ENCODE measurements at regions not wholly inside any gene's neighbourhood (a gene's known extent, or its start where the extent isn't known, plus 50 kb on each side); places are given as distances from the start of the nearest gene placed in this dataset.

DNA sequence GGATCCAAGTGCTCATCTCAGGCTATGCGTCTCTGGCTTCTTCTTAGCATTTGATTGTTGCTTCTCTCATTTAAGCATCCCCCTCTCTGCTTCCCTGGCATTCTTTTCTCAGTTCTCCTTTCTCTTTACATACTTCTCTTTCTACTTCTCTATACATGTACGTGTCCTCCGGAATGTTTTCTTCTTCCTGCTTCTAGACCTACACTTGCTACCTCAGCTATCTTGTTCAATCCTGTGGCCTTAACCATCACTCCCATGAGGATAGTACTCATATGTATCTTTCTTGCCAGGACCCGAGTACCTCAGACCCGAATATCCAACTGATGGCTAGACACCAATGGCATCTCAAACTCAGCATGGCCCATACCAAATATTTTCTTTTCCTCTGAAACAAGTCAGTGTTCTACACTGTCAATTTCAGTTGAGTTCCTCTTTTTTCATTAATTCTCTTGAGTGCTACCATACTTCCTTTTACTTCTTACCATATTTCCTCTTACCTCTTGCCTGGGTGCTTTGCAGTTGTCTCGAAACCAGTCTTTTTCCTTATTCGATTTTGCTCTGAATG is 115.1 kb upstream of the SLC38A2 start:
- no peaks in the 10 kb centered on the region for H3K27me3 ChIP-seq (ENCODE audit: control insufficient read depth, extremely low read depth, insufficient read depth, low read length)
- FAIRE-seq (no peak), DNase-seq (ENCODE audit: low read depth, low spot score) (no peak)
- dilution Hi-C loops (cut with MboI; ENCODE audit: extremely low pct_ligation_motif_present, low sequenced_read_pairs): no loop called here
- H3K27ac ChIP-seq (ENCODE audit: control insufficient read depth, insufficient read depth, low read length): no peak overlapping the region
- H4K20me1 ChIP-seq (ENCODE audit: control insufficient read depth, extremely low read depth, insufficient read depth, low read length): no peaks in the 10 kb centered on the region
- no peaks in the 10 kb centered on the region for H3K36me3 ChIP-seq (ENCODE audit: control insufficient read depth in 2 of 2, extremely low read depth in 1 of 2, insufficient read depth in 2 of 2, low read length in 2 of 2)
- no peak overlapping the region for H3K4me2 ChIP-seq (ENCODE audit: control insufficient read depth, extremely low read depth, insufficient read depth, low read depth, low read length)
- no peak overlapping the region for H3K4me3 ChIP-seq (ENCODE audit: control insufficient read depth in 2 of 3, extremely low read depth in 1 of 3, insufficient read depth in 2 of 3, low read depth in 1 of 3, low read length in 3 of 3)
- H3K79me2 ChIP-seq (ENCODE audit: control insufficient read depth, insufficient read depth, low read length): no peaks in the 10 kb centered on the region
- H3K4me1 ChIP-seq (ENCODE audit: control insufficient read depth, extremely low read depth, insufficient read depth, low read length): peaks cover 29% of the 10 kb centered on the region
- H3K9me1 ChIP-seq (ENCODE audit: control insufficient read depth, extremely low read depth, insufficient read depth, low read length): no peaks in the 10 kb centered on the region
- TF ChIP-seq EZH2 (IDR thresholded peaks at IDR 0.05; ENCODE audit: low read length): no peak
- TF ChIP-seq, protein P1, sequence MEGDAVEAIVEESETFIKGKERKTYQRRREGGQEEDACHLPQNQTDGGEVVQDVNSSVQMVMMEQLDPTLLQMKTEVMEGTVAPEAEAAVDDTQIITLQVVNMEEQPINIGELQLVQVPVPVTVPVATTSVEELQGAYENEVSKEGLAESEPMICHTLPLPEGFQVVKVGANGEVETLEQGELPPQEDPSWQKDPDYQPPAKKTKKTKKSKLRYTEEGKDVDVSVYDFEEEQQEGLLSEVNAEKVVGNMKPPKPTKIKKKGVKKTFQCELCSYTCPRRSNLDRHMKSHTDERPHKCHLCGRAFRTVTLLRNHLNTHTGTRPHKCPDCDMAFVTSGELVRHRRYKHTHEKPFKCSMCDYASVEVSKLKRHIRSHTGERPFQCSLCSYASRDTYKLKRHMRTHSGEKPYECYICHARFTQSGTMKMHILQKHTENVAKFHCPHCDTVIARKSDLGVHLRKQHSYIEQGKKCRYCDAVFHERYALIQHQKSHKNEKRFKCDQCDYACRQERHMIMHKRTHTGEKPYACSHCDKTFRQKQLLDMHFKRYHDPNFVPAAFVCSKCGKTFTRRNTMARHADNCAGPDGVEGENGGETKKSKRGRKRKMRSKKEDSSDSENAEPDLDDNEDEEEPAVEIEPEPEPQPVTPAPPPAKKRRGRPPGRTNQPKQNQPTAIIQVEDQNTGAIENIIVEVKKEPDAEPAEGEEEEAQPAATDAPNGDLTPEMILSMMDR (optimal IDR thresholded peaks at IDR 0.05 in 1 of 3, IDR thresholded peaks at IDR 0.05 in 1 of 3, conservative IDR thresholded peaks at IDR 0.05 in 1 of 3; ENCODE audit: extremely low read depth in 1 of 3, insufficient read depth in 2 of 3, low read length in 3 of 3): no peak
- no peak overlapping the region for H3K9ac ChIP-seq (ENCODE audit: control insufficient read depth, extremely low read depth, insufficient read depth, low read length)
- H2AFZ ChIP-seq (ENCODE audit: control insufficient read depth, low read length): no peak overlapping the region
- no peaks in the 10 kb centered on the region for H3K9me3 ChIP-seq (ENCODE audit: control insufficient read depth, low read depth, low read length)

DNA sequence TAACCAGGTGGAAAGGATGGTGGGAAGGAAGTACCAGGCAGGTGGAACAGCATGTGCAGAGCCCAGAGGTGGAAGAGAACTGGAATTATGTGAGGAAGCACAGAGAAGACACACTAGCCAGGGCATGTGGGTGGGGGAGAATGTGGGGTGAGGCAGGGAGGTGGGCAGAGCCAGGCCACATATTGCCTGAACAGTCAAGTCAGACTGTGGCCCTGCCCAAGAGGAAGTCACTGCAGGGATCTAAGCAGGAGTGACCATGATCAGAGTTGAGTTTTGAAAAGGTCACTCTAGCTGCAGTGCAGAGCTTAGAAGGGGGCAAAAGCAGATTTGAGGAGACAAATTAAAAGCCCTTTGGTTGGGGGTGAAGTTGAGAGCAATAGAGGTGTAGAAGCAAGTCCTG is 114.0 kb upstream of the SLC38A2 start:
- FAIRE-seq (no peak), DNase-seq (ENCODE audit: low read depth, low spot score) (no peak)
- Histone ChIP-seq H3K4me3 (ENCODE audit: control insufficient read depth in 2 of 3, extremely low read depth in 1 of 3, insufficient read depth in 2 of 3, low read depth in 1 of 3, low read length in 3 of 3) (no peak overlapping the region), H3K27me3 (ENCODE audit: control insufficient read depth, extremely low read depth, insufficient read depth, low read length) (no peaks in the 10 kb centered on the region), H3K4me2 (ENCODE audit: control insufficient read depth, extremely low read depth, insufficient read depth, low read depth, low read length) (no peak overlapping the region), H3K27ac (ENCODE audit: control insufficient read depth, insufficient read depth, low read length) (no peak overlapping the region), H4K20me1 (ENCODE audit: control insufficient read depth, extremely low read depth, insufficient read depth, low read length) (no peaks in the 10 kb centered on the region), H3K4me1 (ENCODE audit: control insufficient read depth, extremely low read depth, insufficient read depth, low read length) (peaks cover 20% of the 10 kb centered on the region), H3K9me3 (ENCODE audit: control insufficient read depth, low read depth, low read length) (no peaks in the 10 kb centered on the region), H3K36me3 (ENCODE audit: control insufficient read depth in 2 of 2, extremely low read depth in 1 of 2, insufficient read depth in 2 of 2, low read length in 2 of 2) (no peaks in the 10 kb centered on the region), H3K9me1 (ENCODE audit: control insufficient read depth, extremely low read depth, insufficient read depth, low read length) (no peaks in the 10 kb centered on the region), H3K79me2 (ENCODE audit: control insufficient read depth, insufficient read depth, low read length) (no peaks in the 10 kb centered on the region), H2AFZ (ENCODE audit: control insufficient read depth, low read length) (no peak overlapping the region), H3K9ac (ENCODE audit: control insufficient read depth, extremely low read depth, insufficient read depth, low read length) (no peak overlapping the region)
- TF ChIP-seq, protein P1 (optimal IDR thresholded peaks at IDR 0.05 in 1 of 3, IDR thresholded peaks at IDR 0.05 in 1 of 3, conservative IDR thresholded peaks at IDR 0.05 in 1 of 3; ENCODE audit: extremely low read depth in 1 of 3, insufficient read depth in 2 of 3, low read length in 3 of 3): no peak
- no peak for TF ChIP-seq EZH2 (IDR thresholded peaks at IDR 0.05; ENCODE audit: low read length)
- dilution Hi-C loops (cut with MboI; ENCODE audit: extremely low pct_ligation_motif_present, low sequenced_read_pairs): no loop called here

All from keratinocyte (primary cell).